Vagina (tissue), 2 donors: ENCODE measurements at regions not wholly inside any gene's neighbourhood (a gene's known extent, or its start where the extent isn't known, plus 50 kb on each side); places are given as distances from the start of the nearest gene placed in this dataset.

Experiments used
- DNase-seq, 2 donors: peaks; one replicate each; pipeline ENCODE4 v3.0.0-alpha.2; 2017; ENCODE audit errors: extremely low spot score in 2 of 2
- H3K27ac ChIP-seq: fragments of 200-600 bp; sonication (generic); one replicate; pipeline ENCODE4 v1.5.1; 2019
- H3K27me3 ChIP-seq: fragments of 200-600 bp; sonication (generic); one replicate; pipeline ENCODE4 v1.5.1; 2019
- H3K36me3 ChIP-seq, 2 donors: fragments of 200-600 bp; sonication (generic); one replicate each; pipeline ENCODE4 v1.5.1; 2017 to 2019
- H3K4me1 ChIP-seq: fragments of 200-600 bp; sonication (generic); one replicate; pipeline ENCODE4 v1.5.1; 2019
- H3K4me3 ChIP-seq, 2 donors: fragments of 200-600 bp; sonication (generic); 1 replicate in 1 of 2; 2 replicates in 1 of 2; pipeline ENCODE4 v1.5.1; 2016 to 2019
- H3K9me3 ChIP-seq: fragments of 200-600 bp; sonication (generic); one replicate; pipeline ENCODE4 v1.5.1; 2019
- POLR2A ChIP-seq, 2 donors: fragments of 450-650 bp; IDR thresholded peaks; one replicate each; pipeline ENCODE4 v1.6.1; 2017; ENCODE audit warnings: antibody characterized with exemption in 2 of 2, mild to moderate bottlenecking in 2 of 2, moderate library complexity in 2 of 2
- POLR2AphosphoS5 ChIP-seq, 2 donors: sonication (generic); formaldehyde crosslinking; IDR thresholded peaks; one replicate each; pipeline ENCODE4 v1.9.0; 2017; ENCODE audit warnings: antibody characterized with exemption in 2 of 2, mild to moderate bottlenecking in 2 of 2, low read depth in 1 of 2; ENCODE audit not compliant: insufficient read depth in 1 of 2
- intact Hi-C: fragments of 100-400 bp; cut with DNase I; formaldehyde crosslinking; loops from one replicate; pipeline ENCODE4 v1.15.1; 2023
- TF ChIP-seq, protein P1 (sequence below), 3 experiments: fragments of 450-650 bp in 2 of 3; fragments of 200-600 bp in 1 of 3; sonication (generic) in 1 of 3; IDR thresholded peaks; one replicate each; pipeline ENCODE4 v1.5.1; 2017 to 2019; ENCODE audit warnings: antibody characterized with exemption in 3 of 3, mild to moderate bottlenecking in 2 of 3, moderate library complexity in 2 of 3

DNA sequence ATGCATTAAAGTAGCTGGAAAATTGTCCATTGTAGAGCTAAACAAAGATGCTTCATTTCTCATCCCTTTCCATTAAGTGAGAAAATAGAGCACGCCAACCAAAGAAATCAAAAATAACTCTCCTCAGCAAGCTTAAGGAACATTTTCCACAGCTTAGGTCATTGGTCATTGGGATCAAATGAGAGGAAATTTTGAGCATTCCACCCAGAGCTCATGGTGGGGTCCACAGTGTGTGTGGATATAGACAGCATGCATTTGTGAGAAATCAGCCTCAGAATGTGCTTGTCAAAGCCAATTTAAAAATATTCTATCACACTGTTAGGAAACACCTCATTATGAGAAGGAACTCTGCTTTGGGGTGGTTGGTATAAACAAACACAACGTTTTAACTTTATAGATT, 97.2 kb downstream of the HDGFL1 start:
- H3K27me3 ChIP-seq: no peaks in the 10 kb centered on the region
- DNase-seq: no peak
- no peaks in the 10 kb centered on the region for H3K9me3 ChIP-seq
- no peaks in the 10 kb centered on the region for H3K36me3 ChIP-seq
- intact Hi-C loops: no loop called here
- no peak overlapping the region for H3K4me3 ChIP-seq
- no peak overlapping the region for H3K27ac ChIP-seq
- TF ChIP-seq POLR2A (IDR thresholded peaks at IDR 0.05) (no peak), POLR2AphosphoS5 (IDR thresholded peaks at IDR 0.05; ENCODE audit: insufficient read depth in 1 of 2, low read depth in 1 of 2) (no peak)
- TF ChIP-seq, protein P1, sequence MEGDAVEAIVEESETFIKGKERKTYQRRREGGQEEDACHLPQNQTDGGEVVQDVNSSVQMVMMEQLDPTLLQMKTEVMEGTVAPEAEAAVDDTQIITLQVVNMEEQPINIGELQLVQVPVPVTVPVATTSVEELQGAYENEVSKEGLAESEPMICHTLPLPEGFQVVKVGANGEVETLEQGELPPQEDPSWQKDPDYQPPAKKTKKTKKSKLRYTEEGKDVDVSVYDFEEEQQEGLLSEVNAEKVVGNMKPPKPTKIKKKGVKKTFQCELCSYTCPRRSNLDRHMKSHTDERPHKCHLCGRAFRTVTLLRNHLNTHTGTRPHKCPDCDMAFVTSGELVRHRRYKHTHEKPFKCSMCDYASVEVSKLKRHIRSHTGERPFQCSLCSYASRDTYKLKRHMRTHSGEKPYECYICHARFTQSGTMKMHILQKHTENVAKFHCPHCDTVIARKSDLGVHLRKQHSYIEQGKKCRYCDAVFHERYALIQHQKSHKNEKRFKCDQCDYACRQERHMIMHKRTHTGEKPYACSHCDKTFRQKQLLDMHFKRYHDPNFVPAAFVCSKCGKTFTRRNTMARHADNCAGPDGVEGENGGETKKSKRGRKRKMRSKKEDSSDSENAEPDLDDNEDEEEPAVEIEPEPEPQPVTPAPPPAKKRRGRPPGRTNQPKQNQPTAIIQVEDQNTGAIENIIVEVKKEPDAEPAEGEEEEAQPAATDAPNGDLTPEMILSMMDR (IDR thresholded peaks at IDR 0.05): no peak
- no peaks in the 10 kb centered on the region for H3K4me1 ChIP-seq

DNA sequence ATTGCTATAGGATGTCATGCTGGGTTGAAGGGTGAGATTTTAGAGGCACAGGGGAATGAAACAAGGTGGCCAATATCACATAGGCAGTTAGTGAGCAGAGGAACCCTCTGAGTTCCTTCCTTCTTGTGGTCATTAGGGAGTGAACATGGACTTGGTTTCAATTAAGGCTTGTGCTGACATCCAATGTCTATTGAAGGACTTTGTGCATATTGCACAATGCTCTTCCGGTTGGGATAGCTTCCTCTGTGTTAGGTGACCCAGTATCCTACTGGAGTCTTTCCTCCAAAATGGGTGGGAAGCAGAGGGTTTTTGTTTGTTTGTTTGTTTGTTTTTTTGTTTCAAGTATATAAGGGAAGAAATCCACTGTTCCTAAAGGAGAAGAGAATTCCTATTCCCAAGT, 98.5 kb downstream of the HDGFL1 start:
- intact Hi-C loops: no loop called here
- Histone ChIP-seq H3K4me3 (no peak overlapping the region), H3K9me3 (no peaks in the 10 kb centered on the region), H3K36me3 (no peaks in the 10 kb centered on the region), H3K27me3 (no peaks in the 10 kb centered on the region), H3K27ac (no peak overlapping the region), H3K4me1 (no peaks in the 10 kb centered on the region)
- DNase-seq: no peak
- TF ChIP-seq, protein P1 (IDR thresholded peaks at IDR 0.05): no peak
- TF ChIP-seq POLR2A (IDR thresholded peaks at IDR 0.05) (no peak), POLR2AphosphoS5 (IDR thresholded peaks at IDR 0.05; ENCODE audit: insufficient read depth in 1 of 2, low read depth in 1 of 2) (no peak)

DNA sequence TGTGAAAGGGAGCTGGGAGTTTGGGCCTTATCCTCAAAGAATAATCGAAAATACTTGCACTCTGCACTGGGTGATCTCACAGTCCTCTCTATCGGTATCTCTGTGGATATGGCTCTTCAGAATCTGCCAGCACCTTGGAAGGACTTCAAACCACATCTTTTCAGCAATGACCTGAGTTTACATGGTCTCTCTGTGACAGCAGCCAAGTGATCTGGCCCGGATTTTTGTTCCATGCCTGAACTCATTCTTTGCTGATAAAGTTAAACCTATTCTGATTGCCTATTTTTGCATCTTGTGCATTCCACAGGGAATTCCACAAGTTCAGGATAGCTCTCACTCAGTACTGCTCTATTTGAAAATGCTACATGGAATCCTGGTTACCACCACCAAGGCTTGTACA, 98.9 kb downstream of the HDGFL1 start:
- Histone ChIP-seq H3K9me3 (no peaks in the 10 kb centered on the region), H3K36me3 (no peaks in the 10 kb centered on the region), H3K27ac (no peak overlapping the region), H3K4me1 (no peaks in the 10 kb centered on the region), H3K27me3 (no peaks in the 10 kb centered on the region), H3K4me3 (no peak overlapping the region)
- TF ChIP-seq, protein P1 (IDR thresholded peaks at IDR 0.05): no peak
- no peak for TF ChIP-seq POLR2A (IDR thresholded peaks at IDR 0.05)
- TF ChIP-seq POLR2AphosphoS5 (IDR thresholded peaks at IDR 0.05; ENCODE audit: insufficient read depth in 1 of 2, low read depth in 1 of 2): no peak
- DNase-seq: no peak
- intact Hi-C loops: no loop called here

DNA sequence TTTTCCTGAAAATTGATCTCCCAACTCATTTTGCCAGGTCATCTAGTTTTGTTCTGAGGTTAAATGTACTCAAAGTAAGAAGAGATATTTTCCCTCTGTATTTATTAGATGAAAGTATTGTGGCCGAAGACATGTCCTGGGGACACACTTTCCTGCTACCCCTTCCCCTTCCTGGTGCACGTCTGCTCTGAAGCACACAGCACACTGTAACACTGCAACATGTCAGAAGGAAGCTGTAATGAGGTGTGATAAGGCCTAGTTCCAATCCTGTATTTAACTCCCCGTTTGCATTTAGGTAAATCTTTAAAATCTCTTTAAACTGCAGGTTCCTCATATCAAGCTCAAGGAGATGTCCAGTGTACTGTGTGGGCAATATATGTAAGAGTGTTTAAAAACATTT, 99.4 kb downstream of the HDGFL1 start:
- Histone ChIP-seq H3K27ac (no peak overlapping the region), H3K9me3 (no peaks in the 10 kb centered on the region), H3K4me3 (no peak overlapping the region), H3K36me3 (no peaks in the 10 kb centered on the region), H3K4me1 (no peaks in the 10 kb centered on the region), H3K27me3 (no peaks in the 10 kb centered on the region)
- TF ChIP-seq, protein P1 (IDR thresholded peaks at IDR 0.05): no peak
- no peak for TF ChIP-seq POLR2A (IDR thresholded peaks at IDR 0.05)
- no peak for TF ChIP-seq POLR2AphosphoS5 (IDR thresholded peaks at IDR 0.05; ENCODE audit: insufficient read depth in 1 of 2, low read depth in 1 of 2)
- no peak for DNase-seq
- intact Hi-C loops: no loop called here

DNA sequence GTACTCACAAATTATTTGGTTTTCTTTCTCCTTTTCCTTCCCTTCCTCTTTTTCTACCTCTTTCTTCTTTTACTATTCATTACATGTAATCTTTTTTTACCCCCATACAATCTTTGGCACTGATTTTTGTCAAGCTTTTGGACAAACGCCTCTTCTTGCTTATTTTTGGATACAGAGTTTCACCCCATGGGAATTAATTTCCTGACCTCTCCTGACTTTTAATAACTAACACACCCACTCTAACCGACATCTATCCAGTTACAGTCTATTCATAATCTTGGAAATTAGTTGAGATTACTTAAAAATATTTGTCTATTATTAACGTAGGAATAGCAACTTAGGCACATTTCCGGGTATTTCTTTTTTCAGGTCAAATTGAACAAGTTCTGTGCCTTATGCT, 101.2 kb downstream of the HDGFL1 start:
- Histone ChIP-seq H3K27me3 (no peaks in the 10 kb centered on the region), H3K36me3 (no peaks in the 10 kb centered on the region), H3K4me1 (no peaks in the 10 kb centered on the region), H3K9me3 (no peaks in the 10 kb centered on the region), H3K27ac (no peak overlapping the region), H3K4me3 (no peak overlapping the region)
- TF ChIP-seq, protein P1 (IDR thresholded peaks at IDR 0.05): no peak
- no peak for TF ChIP-seq POLR2A (IDR thresholded peaks at IDR 0.05)
- TF ChIP-seq POLR2AphosphoS5 (IDR thresholded peaks at IDR 0.05; ENCODE audit: insufficient read depth in 1 of 2, low read depth in 1 of 2): no peak
- intact Hi-C loops: no loop called here
- no peak for DNase-seq
